PC-9 (cell line): ENCODE measurements at regions not wholly inside any gene's neighbourhood (a gene's known extent, or its start where the extent isn't known, plus 50 kb on each side); places are given as distances from the start of the nearest gene placed in this dataset.

Experiments used
- BruUV-seq: library from RNA; stranded (reverse); fragments of 400-500 nt; replicated peaks from 2 replicates; lab custom pipeline; 2021; lab: Mats Ljungman, UMichigan
- CTCF ChIA-PET: fragments of 300-600 bp; sonication (Branson Sonifier 250); formaldehyde crosslinking; loops from one replicate; lab custom pipeline; 2022; ENCODE audit warnings: antibody characterized with exemption; lab: Charles Lee
- POLR2A ChIA-PET: fragments of 300-600 bp; sonication (Branson Sonifier 250); formaldehyde crosslinking; loops from one replicate; lab custom pipeline; 2022; ENCODE audit warnings: antibody characterized with exemption; ENCODE audit not compliant: unreplicated experiment; lab: Charles Lee
- DNase-seq, 2 experiments: peaks; one replicate each; pipeline versions ENCODE4 v3.0.0 to v3.0.0-alpha.2; 2015 to 2022; ENCODE audit warnings: mixed read lengths in 1 of 2
- H2AFZ ChIP-seq: fragments of 200-600 bp; sonication (generic); 2 replicates; pipeline ENCODE4 v1.8.1; 2017; ENCODE audit warnings: antibody characterized with exemption
- H3F3A ChIP-seq: fragments of 200-600 bp; sonication (generic); 2 replicates; pipeline ENCODE4 v1.8.1; 2017; ENCODE audit warnings: antibody characterized with exemption, mild to moderate bottlenecking, low read depth; ENCODE audit not compliant: insufficient read depth
- H3K27ac ChIP-seq: fragments of 200-600 bp; sonication (generic); 2 replicates; pipeline ENCODE4 v1.6.1; 2016; ENCODE audit warnings: mixed run types
- H3K27me3 ChIP-seq: fragments of 200-600 bp; sonication (generic); 2 replicates; pipeline ENCODE4 v1.6.1; 2016; ENCODE audit warnings: low read depth, mixed run types; ENCODE audit not compliant: insufficient read depth
- H3K36me3 ChIP-seq: fragments of 200-600 bp; sonication (generic); 2 replicates; pipeline ENCODE4 v1.6.1; 2016; ENCODE audit warnings: low read depth, mixed run types
- H3K4me1 ChIP-seq: fragments of 200-600 bp; sonication (generic); replicated peaks from 2 replicates; pipeline ENCODE4 v1.6.1; 2016; ENCODE audit warnings: mixed run types; ENCODE audit not compliant: insufficient read depth
- H3K4me2 ChIP-seq: fragments of 200-600 bp; sonication (generic); 2 replicates; pipeline ENCODE4 v1.6.1; 2017; ENCODE audit warnings: mixed run types
- H3K4me3 ChIP-seq: fragments of 200-600 bp; sonication (generic); 2 replicates; pipeline ENCODE4 v1.6.1; 2016; ENCODE audit warnings: mixed run types
- H3K79me2 ChIP-seq: fragments of 200-600 bp; sonication (generic); 2 replicates; pipeline ENCODE4 v1.6.1; 2017; ENCODE audit warnings: low read depth, mixed run types
- H3K9me2 ChIP-seq: fragments of 200-600 bp; sonication (generic); 2 replicates; pipeline ENCODE4 v1.8.1; 2017; ENCODE audit warnings: mild to moderate bottlenecking; ENCODE audit not compliant: insufficient read depth
- H3K9me3 ChIP-seq: fragments of 200-600 bp; sonication (generic); 2 replicates; pipeline ENCODE4 v1.8.1; 2016; ENCODE audit warnings: low read depth; ENCODE audit not compliant: insufficient read depth
- H4K20me1 ChIP-seq: fragments of 200-600 bp; sonication (generic); 2 replicates; pipeline ENCODE4 v1.8.1; 2017; ENCODE audit not compliant: insufficient read depth
- EZH2 ChIP-seq: fragments of 200-600 bp; sonication (generic); IDR thresholded peaks from 2 replicates; pipeline ENCODE4 v1.8.0; 2017; ENCODE audit warnings: antibody characterized with exemption, low read depth
- intact Hi-C: fragments of 100-400 bp; cut with micrococcal nuclease; formaldehyde crosslinking; loops from one replicate; pipeline ENCODE4 v1.10.0; 2022; ENCODE audit not compliant: unreplicated experiment
- TF ChIP-seq, protein P1 (sequence below): fragments of 200-600 bp; sonication (generic); conservative IDR thresholded peaks from 2 replicates; pipeline ENCODE4 v1.6.1; 2017; ENCODE audit warnings: mixed run types, antibody characterized with exemption, mild to moderate bottlenecking, moderate library complexity

DNA sequence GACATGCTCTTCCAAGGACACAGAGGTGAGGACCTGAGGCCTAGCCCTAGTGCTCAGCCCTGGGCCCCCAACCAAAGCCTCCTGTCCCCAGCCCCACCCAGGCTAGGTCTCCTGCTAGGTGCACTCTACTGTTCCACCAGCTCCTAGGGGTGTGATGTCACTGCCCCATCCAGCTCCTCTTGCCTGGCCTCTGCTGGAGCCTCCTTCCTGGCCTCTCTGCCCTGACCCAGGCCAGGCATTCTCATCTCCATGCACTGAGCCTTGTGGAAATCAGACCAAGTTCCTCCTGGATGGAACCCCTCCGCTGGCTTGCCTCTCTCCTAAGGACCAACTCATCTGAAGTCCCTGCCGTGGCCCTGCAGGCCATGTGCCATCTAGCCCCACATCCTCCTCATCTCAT lies 156.8 kb downstream of the INHBB start:
- no peaks in the 10 kb centered on the region for H4K20me1 ChIP-seq
- H3F3A ChIP-seq: peaks cover 6% of the 10 kb centered on the region; the same call in 1 of the 2 replicates
- no peaks in the 10 kb centered on the region for H3K9me2 ChIP-seq
- ChIA-PET POLR2A (no interaction called here), CTCF (no interaction called here)
- peaks cover 12% of the 10 kb centered on the region for H3K4me1 ChIP-seq
- no peaks in the 10 kb centered on the region for H3K9me3 ChIP-seq
- H3K4me3 ChIP-seq: no peak overlapping the region
- DNase-seq: no peak
- H3K36me3 ChIP-seq: no peaks in the 10 kb centered on the region
- no peak overlapping the region for H2AFZ ChIP-seq
- no peaks in the 10 kb centered on the region for H3K79me2 ChIP-seq
- BruUV-seq: no TSS peak
- no peaks in the 10 kb centered on the region for H3K27me3 ChIP-seq
- no peak overlapping the region for H3K4me2 ChIP-seq
- intact Hi-C loops: no loop called here
- H3K27ac ChIP-seq: no peak overlapping the region
- TF ChIP-seq, protein P1, sequence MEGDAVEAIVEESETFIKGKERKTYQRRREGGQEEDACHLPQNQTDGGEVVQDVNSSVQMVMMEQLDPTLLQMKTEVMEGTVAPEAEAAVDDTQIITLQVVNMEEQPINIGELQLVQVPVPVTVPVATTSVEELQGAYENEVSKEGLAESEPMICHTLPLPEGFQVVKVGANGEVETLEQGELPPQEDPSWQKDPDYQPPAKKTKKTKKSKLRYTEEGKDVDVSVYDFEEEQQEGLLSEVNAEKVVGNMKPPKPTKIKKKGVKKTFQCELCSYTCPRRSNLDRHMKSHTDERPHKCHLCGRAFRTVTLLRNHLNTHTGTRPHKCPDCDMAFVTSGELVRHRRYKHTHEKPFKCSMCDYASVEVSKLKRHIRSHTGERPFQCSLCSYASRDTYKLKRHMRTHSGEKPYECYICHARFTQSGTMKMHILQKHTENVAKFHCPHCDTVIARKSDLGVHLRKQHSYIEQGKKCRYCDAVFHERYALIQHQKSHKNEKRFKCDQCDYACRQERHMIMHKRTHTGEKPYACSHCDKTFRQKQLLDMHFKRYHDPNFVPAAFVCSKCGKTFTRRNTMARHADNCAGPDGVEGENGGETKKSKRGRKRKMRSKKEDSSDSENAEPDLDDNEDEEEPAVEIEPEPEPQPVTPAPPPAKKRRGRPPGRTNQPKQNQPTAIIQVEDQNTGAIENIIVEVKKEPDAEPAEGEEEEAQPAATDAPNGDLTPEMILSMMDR: no peak
- no peak for TF ChIP-seq EZH2

- H3K4me2 ChIP-seq: no peak overlapping the region
- ChIA-PET CTCF (no interaction called here), POLR2A (no interaction called here)
- TF ChIP-seq EZH2: no peak
- TF ChIP-seq, protein P1: no peak
- H3K27me3 ChIP-seq: no peaks in the 10 kb centered on the region
- no peaks in the 10 kb centered on the region for H3K79me2 ChIP-seq
- no TSS peak for BruUV-seq
- H3K9me3 ChIP-seq: no peaks in the 10 kb centered on the region
- H3K4me3 ChIP-seq: no peak overlapping the region
- peaks cover 6% of the 10 kb centered on the region; the same call in 1 of the 2 replicates for H3F3A ChIP-seq
- H3K27ac ChIP-seq: no peak overlapping the region
- H3K9me2 ChIP-seq: no peaks in the 10 kb centered on the region
- H3K36me3 ChIP-seq: no peaks in the 10 kb centered on the region
- intact Hi-C loops: no loop called here
- H3K4me1 ChIP-seq: peaks cover 12% of the 10 kb centered on the region
- H2AFZ ChIP-seq: no peak overlapping the region
- H4K20me1 ChIP-seq: no peaks in the 10 kb centered on the region
- DNase-seq: no peak
These were observed 157.4 kb downstream of the INHBB start for GRCh38 chr2:120503206-120503792.

DNA sequence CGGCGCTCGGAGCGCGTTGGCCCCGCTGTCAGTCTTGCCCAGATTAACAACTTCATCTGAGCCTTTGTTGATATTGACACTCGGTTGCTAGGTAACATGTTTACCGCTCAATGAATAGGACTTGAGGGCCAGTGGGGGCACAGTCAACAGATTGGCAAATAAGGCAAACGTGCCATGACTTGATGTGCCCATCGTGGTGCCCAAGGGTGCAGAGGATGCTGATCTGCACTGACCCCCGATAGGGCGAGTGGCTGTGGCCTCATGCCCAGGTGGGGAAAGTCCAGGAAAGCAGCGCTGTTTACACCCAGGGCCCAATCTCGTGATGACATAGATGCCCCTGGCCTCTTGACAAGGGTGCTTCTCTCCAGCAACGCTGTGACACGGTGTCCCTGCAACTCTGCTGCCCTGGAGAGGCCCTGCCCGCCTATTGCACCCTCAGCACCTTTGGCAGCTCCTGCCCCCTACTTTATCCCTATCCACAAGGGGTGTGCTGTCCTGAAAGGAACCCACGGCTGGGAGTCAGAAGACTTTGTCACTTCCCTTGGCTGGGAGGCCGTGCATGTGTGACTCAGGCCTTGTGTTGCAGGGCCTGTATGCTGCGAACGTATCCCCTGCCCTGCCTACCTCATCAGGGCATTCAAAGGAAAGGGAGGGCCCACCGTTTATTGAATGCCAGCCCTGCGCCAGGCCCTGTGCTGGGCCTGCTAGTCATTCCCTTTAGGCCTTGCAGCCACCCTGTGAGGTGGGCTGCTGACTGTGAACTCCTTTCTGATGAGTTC lies 158.0 kb downstream of the INHBB start:
- ChIA-PET CTCF (interaction anchor here (0.5 kb wide), 1 partner anchor 56 kb away, joined by 3 read pairs; no protein-coding TSS in a partner anchor), POLR2A (no interaction called here)
- H2AFZ ChIP-seq: no peak overlapping the region
- no peaks in the 10 kb centered on the region for H3K27me3 ChIP-seq
- no peaks in the 10 kb centered on the region for H3K79me2 ChIP-seq
- H3K9me2 ChIP-seq: no peaks in the 10 kb centered on the region
- H3K27ac ChIP-seq: no peak overlapping the region
- intact Hi-C loops: no loop called here
- peaks cover 6% of the 10 kb centered on the region; the same call in 1 of the 2 replicates for H3F3A ChIP-seq
- H3K4me1 ChIP-seq: peaks cover 18% of the 10 kb centered on the region
- TF ChIP-seq, protein P1: no peak
- no peak for TF ChIP-seq EZH2
- no peaks in the 10 kb centered on the region for H3K36me3 ChIP-seq
- no peaks in the 10 kb centered on the region for H4K20me1 ChIP-seq
- H3K4me2 ChIP-seq: no peak overlapping the region
- H3K4me3 ChIP-seq: no peak overlapping the region
- H3K9me3 ChIP-seq: no peaks in the 10 kb centered on the region
- peak in 1 of 2 experiments; percentile 43 for DNase-seq
- no TSS peak for BruUV-seq
